GM19463 (cell line): ENCODE measurements at regions not wholly inside any gene's neighbourhood (a gene's known extent, or its start where the extent isn't known, plus 50 kb on each side); places are given as distances from the start of the nearest gene placed in this dataset.
"Not testable (repeated sequence)": the region's sequence is repeated elsewhere in the genome, so short reads cannot be mapped to it uniquely, and the experiment has no call there.

Experiments
- ATAC-seq: cut with Tn5 transposase; IDR thresholded peaks from one replicate; pipeline ENCODE4 v1.9.1; 2021; ENCODE audit warnings: mild to moderate bottlenecking, moderate library complexity; ENCODE audit not compliant: unreplicated experiment

- no peak for ATAC-seq
These were observed 160.7 kb downstream of the LEPR start for GRCh38 chr1:65581119-65581518.

GRCh38 chr1:65584399-65584798 is 163.9 kb downstream of the LEPR start:
- no peak for ATAC-seq

GRCh38 chr1:65590279-65590678 is 169.8 kb downstream of the LEPR start:
- ATAC-seq: no peak

- no peak for ATAC-seq
These were observed 173.0 kb downstream of the LEPR start for GRCh38 chr1:65593516-65593915.

GRCh38 chr1:65595724-65596123 is 175.3 kb downstream of the LEPR start:
- no peak for ATAC-seq

- ATAC-seq: no peak
These were observed 176.3 kb downstream of the LEPR start for GRCh38 chr1:65596768-65597167.

- ATAC-seq: no peak
These were observed 185.2 kb downstream of the LEPR start for GRCh38 chr1:65605621-65606020.

GRCh38 chr1:65606426-65606825 is 186.0 kb downstream of the LEPR start:
- no peak for ATAC-seq

GRCh38 chr1:65613884-65614283 is 178.8 kb upstream of the PDE4B start:
- ATAC-seq: no peak

- no peak for ATAC-seq
These were observed 176.8 kb upstream of the PDE4B start for GRCh38 chr1:65615859-65616258.

GRCh38 chr1:65621721-65622120 is 171.0 kb upstream of the PDE4B start:
- ATAC-seq: not testable (repeated sequence)

- no peak for ATAC-seq
These were observed 168.8 kb upstream of the PDE4B start for GRCh38 chr1:65623895-65624294.

GRCh38 chr1:65625528-65625927 is 167.2 kb upstream of the PDE4B start:
- no peak for ATAC-seq

GRCh38 chr1:65626003-65626402 is 166.7 kb upstream of the PDE4B start:
- ATAC-seq: no peak

- no peak for ATAC-seq
These were observed 162.9 kb upstream of the PDE4B start for GRCh38 chr1:65629788-65630187.

- no peak for ATAC-seq
These were observed 161.8 kb upstream of the PDE4B start for GRCh38 chr1:65630855-65631254.

GRCh38 chr1:65632235-65632634 is 160.5 kb upstream of the PDE4B start:
- no peak for ATAC-seq

GRCh38 chr1:65640046-65640445 is 152.6 kb upstream of the PDE4B start:
- no peak for ATAC-seq

GRCh38 chr1:65649185-65649584 is 143.5 kb upstream of the PDE4B start:
- ATAC-seq: not testable (repeated sequence)

GRCh38 chr1:65650682-65651081 is 142.0 kb upstream of the PDE4B start:
- no peak for ATAC-seq

GRCh38 chr1:65654526-65654925 is 138.2 kb upstream of the PDE4B start:
- not testable (repeated sequence) for ATAC-seq

- not testable (repeated sequence) for ATAC-seq
These were observed 135.1 kb upstream of the PDE4B start for GRCh38 chr1:65657609-65658008.

GRCh38 chr1:65658122-65658521 is 134.6 kb upstream of the PDE4B start:
- no peak for ATAC-seq

- no peak for ATAC-seq
These were observed 124.3 kb upstream of the PDE4B start for GRCh38 chr1:65668368-65668767.
